GM13976 (cell line): ENCODE measurements at regions not wholly inside any gene's neighbourhood (a gene's known extent, or its start where the extent isn't known, plus 50 kb on each side); places are given as distances from the start of the nearest gene placed in this dataset.

Experiments used
- DNase-seq: peaks from one replicate; pipeline ENCODE4 v3.0.0; 2012; ENCODE audit warnings: low spot score
- in situ Hi-C: fragments of 300-500 bp; cut with MboI; formaldehyde crosslinking; loops from one replicate; pipeline ENCODE4 v1.12.0; 2022; ENCODE audit warnings: low sequenced_read_pairs, mixed read lengths, inconsistent platforms; ENCODE audit not compliant: unreplicated experiment
- TF ChIP-seq, protein P1 (sequence below): IDR thresholded peaks from 2 replicates; pipeline ENCODE4 v1.5.1; 2012; ENCODE audit warnings: borderline replicate concordance, mild to moderate bottlenecking; ENCODE audit not compliant: insufficient read depth; ENCODE audit errors: extremely low read depth, missing control alignments, control extremely low read depth

DNA sequence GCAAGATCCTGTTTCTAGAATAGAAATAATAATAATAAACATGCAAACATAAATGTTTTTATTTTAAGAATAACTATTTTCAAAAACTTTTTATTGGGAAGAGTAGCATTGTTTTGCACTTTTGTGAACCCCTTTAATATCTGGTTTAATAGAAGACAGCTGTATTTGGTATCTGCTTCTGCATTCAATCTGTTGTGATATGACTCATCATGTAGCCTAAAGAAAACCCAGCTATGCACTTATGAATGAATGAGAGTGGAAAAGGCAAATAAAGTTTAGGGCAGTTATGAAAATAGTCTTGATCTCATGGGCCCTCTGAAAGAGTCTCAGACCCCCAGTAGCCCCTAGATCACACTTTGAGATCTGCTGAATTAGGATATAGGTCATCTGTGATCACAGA is 100.4 kb upstream of the PPP2R3A start:
- TF ChIP-seq, protein P1, sequence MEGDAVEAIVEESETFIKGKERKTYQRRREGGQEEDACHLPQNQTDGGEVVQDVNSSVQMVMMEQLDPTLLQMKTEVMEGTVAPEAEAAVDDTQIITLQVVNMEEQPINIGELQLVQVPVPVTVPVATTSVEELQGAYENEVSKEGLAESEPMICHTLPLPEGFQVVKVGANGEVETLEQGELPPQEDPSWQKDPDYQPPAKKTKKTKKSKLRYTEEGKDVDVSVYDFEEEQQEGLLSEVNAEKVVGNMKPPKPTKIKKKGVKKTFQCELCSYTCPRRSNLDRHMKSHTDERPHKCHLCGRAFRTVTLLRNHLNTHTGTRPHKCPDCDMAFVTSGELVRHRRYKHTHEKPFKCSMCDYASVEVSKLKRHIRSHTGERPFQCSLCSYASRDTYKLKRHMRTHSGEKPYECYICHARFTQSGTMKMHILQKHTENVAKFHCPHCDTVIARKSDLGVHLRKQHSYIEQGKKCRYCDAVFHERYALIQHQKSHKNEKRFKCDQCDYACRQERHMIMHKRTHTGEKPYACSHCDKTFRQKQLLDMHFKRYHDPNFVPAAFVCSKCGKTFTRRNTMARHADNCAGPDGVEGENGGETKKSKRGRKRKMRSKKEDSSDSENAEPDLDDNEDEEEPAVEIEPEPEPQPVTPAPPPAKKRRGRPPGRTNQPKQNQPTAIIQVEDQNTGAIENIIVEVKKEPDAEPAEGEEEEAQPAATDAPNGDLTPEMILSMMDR, result no peak
- in situ Hi-C loops, result loop anchor here (25.0 kb wide), 1 partner anchor 1078 kb away; the partner anchor contains the start of gene EPHB1
- DNase-seq, result no peak

DNA sequence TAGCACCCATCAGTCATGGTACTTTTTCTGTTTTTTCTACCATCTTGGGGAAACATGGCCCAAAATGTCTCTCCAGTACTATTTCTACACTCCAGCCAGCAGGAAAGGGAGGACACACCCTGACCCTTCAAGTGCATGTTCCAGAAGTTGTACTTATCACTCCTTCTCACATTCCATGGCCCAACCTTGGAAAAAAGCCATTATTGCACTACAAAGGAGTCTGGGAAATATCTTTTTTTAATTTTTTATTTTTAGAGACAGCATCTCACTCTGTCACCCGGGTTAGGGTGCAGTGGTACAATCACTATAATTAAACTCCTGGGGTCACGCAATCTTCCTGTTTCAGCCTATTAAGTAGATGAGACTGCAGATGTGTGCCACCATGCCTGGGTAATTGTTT is 100.0 kb upstream of the PPP2R3A start:
- DNase-seq, result no peak
- TF ChIP-seq, protein P1, result no peak

DNA sequence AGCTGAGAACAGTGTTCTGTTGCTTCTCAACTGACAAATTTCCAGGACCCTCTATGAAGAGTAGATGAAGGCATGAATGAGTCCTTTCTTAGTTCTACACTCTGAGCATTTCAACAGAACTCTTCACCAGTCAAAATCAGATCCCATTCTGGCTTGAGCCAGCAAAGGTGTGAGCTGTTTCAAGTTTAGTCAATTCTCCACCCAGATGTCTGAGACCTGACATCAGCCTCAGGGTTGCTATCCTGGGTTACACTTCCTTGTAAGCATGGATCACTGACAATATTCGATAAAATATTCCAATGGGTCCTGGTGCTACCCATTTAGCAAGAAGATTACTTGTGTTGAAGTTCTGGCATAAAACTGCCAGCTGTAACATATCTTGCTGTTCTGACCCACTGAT is 97.6 kb upstream of the PPP2R3A start:
- no peak for DNase-seq
- in situ Hi-C loops, result loop anchor here (25.0 kb wide), 1 partner anchor 1081 kb away; the partner anchor contains the start of gene EPHB1
- TF ChIP-seq, protein P1, result no peak

More for the DNA sequence above, 100.0 kb upstream of the PPP2R3A start:
- in situ Hi-C loops, result loop anchor here (25.0 kb wide), 1 partner anchor 1078 kb away; the partner anchor contains the start of gene EPHB1

- TF ChIP-seq, protein P1, result no peak
- in situ Hi-C loops, result loop anchor here (25.0 kb wide), 1 partner anchor 1082 kb away; the partner anchor contains the start of gene EPHB1
- no peak for DNase-seq
These were observed 96.7 kb upstream of the PPP2R3A start for GRCh38 chr3:135868801-135869200.

DNA sequence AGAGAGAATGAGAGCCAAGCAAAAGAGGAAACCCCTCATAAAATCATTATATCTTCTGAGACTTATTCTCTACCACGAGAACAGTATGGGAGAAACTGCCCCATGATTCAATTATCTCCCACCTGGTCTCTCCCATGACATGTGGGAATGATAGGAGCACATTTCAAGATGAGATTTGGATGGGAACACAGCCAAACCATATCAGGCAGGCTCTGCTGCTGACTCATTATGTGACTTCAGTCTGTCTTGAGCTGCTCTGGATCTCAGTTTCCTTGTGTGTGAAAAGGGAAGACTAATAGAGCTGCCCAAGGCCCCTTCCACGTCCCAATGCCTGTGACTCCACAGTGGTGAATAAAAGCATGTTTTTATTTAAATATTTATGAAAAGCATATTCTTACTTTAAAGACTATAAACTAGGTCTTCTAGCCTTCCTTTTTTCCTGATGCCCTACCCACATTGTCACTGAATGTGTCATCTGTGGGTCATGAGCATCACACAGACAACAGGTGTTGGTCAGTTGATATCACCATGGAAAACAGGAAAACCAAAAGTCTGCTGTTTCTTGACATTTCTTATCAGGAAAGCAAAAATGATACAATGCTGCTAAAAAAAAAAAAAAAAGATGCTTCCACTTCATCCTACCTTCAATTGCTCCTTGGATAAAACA is 96.0 kb upstream of the PPP2R3A start:
- no peak for DNase-seq
- TF ChIP-seq, protein P1, result no peak
- in situ Hi-C loops, result loop anchor here (25.0 kb wide), 1 partner anchor 1082 kb away; the partner anchor contains the start of gene EPHB1

GRCh38 chr3:135871311-135871710 is 94.2 kb upstream of the PPP2R3A start:
- no peak for DNase-seq
- in situ Hi-C loops, result loop anchor here (25.0 kb wide), 1 partner anchor 1084 kb away; the partner anchor contains the start of gene EPHB1
- TF ChIP-seq, protein P1, result no peak
